Activated T-cell treated with anti-CD3 and anti-CD28 coated beads for 48 hours (primary cell): ENCODE measurements at regions not wholly inside any gene's neighbourhood (a gene's known extent, or its start where the extent isn't known, plus 50 kb on each side); places are given as distances from the start of the nearest gene placed in this dataset.

Experiments
- DNase-seq: peaks from one replicate; pipeline ENCODE4 v3.0.0-alpha.2; 2020; ENCODE audit warnings: low read depth

- DNase-seq: no peak
These were observed 177.8 kb upstream of the NTM start for GRCh38 chr11:131192628-131193027.

GRCh38 chr11:131193031-131193501 is 177.3 kb upstream of the NTM start:
- no peak for DNase-seq

- DNase-seq: no peak
These were observed 175.7 kb upstream of the NTM start for GRCh38 chr11:131194726-131195125.

GRCh38 chr11:131195661-131196517 is 174.5 kb upstream of the NTM start:
- DNase-seq: no peak

- no peak for DNase-seq
These were observed 172.0 kb upstream of the NTM start for GRCh38 chr11:131198161-131199014.

GRCh38 chr11:131199015-131199280 is 171.5 kb upstream of the NTM start:
- DNase-seq: no peak

- no peak for DNase-seq
These were observed 168.7 kb upstream of the NTM start for GRCh38 chr11:131201674-131202073.

GRCh38 chr11:131203040-131203439 is 167.4 kb upstream of the NTM start:
- DNase-seq: no peak

GRCh38 chr11:131204282-131204681 is 166.1 kb upstream of the NTM start:
- no peak for DNase-seq

GRCh38 chr11:131204765-131205380 is 165.5 kb upstream of the NTM start:
- no peak for DNase-seq

- no peak for DNase-seq
These were observed 163.7 kb upstream of the NTM start for GRCh38 chr11:131206671-131207070.

- no peak for DNase-seq
These were observed 162.5 kb upstream of the NTM start for GRCh38 chr11:131207901-131208300.

GRCh38 chr11:131217313-131218310 is 152.8 kb upstream of the NTM start:
- no peak for DNase-seq

- DNase-seq: no peak
These were observed 151.9 kb upstream of the NTM start for GRCh38 chr11:131218542-131218941.

- DNase-seq: no peak
These were observed 150.8 kb upstream of the NTM start for GRCh38 chr11:131219646-131220045.

GRCh38 chr11:131223198-131223991 is 147.0 kb upstream of the NTM start:
- no peak for DNase-seq

GRCh38 chr11:131228378-131228777 is 142.0 kb upstream of the NTM start:
- no peak for DNase-seq

GRCh38 chr11:131229221-131229620 is 141.2 kb upstream of the NTM start:
- no peak for DNase-seq

- no peak for DNase-seq
These were observed 139.0 kb upstream of the NTM start for GRCh38 chr11:131231317-131231940.

- DNase-seq: no peak
These were observed 138.2 kb upstream of the NTM start for GRCh38 chr11:131232261-131232660.
